ENCODE measurements at regions not wholly inside any gene's neighbourhood (a gene's known extent, or its start where the extent isn't known, plus 50 kb on each side); places are given as distances from the start of the nearest gene placed in this dataset.

- TF ChIP-seq CTCF (conservative IDR thresholded peaks at IDR 0.05) (no peak), EZH2 (IDR thresholded peaks at IDR 0.05; ENCODE audit: low read depth) (no peak)
Measured at GRCh38 chr7:52897288-52897687, 138.1 kb upstream of the POM121L12 start.
